GM13977 (cell line): ENCODE measurements at regions not wholly inside any gene's neighbourhood (a gene's known extent, or its start where the extent isn't known, plus 50 kb on each side); places are given as distances from the start of the nearest gene placed in this dataset.
"Not testable (repeated sequence)": the region's sequence is repeated elsewhere in the genome, so short reads cannot be mapped to it uniquely, and the experiment has no call there.

ENCODE experiments used
- DNase-seq: peaks from one replicate; pipeline ENCODE4 v3.0.0; 2012; ENCODE audit warnings: low spot score
- CTCF ChIP-seq: IDR thresholded peaks from 2 replicates; pipeline ENCODE4 v1.5.1; 2012; ENCODE audit warnings: mild to moderate bottlenecking, control low read depth; ENCODE audit not compliant: insufficient read depth; ENCODE audit errors: extremely low read depth, missing control alignments
- in situ Hi-C: fragments of 300-500 bp; cut with MboI; formaldehyde crosslinking; loops from one replicate; pipeline ENCODE4 v1.12.0; 2022; ENCODE audit warnings: low sequenced_read_pairs, low pct_unique_long_range_greater_than_20kb, mixed read lengths, inconsistent platforms; ENCODE audit not compliant: unreplicated experiment

- DNase-seq = no peak
- no peak for TF ChIP-seq CTCF
- in situ Hi-C loops = no loop called here
These were observed 421.4 kb upstream of the KLHL1 start for GRCh38 chr13:70529652-70530051.

- DNase-seq = no peak
- no peak for TF ChIP-seq CTCF
- in situ Hi-C loops = no loop called here
These were observed 419.3 kb upstream of the KLHL1 start for GRCh38 chr13:70527599-70527998.

GRCh38 chr13:70523622-70524021, 415.4 kb upstream of the KLHL1 start:
- no peak for DNase-seq
- TF ChIP-seq CTCF = no peak
- in situ Hi-C loops = no loop called here

GRCh38 chr13:70520275-70521036, 412.2 kb upstream of the KLHL1 start:
- no peak for DNase-seq
- no peak for TF ChIP-seq CTCF
- in situ Hi-C loops = no loop called here

- no peak for TF ChIP-seq CTCF
- DNase-seq = no peak
- in situ Hi-C loops = no loop called here
These were observed 409.8 kb upstream of the KLHL1 start for GRCh38 chr13:70518081-70518480.

GRCh38 chr13:70516226-70516625, 408.0 kb upstream of the KLHL1 start:
- TF ChIP-seq CTCF = no peak
- DNase-seq = no peak
- in situ Hi-C loops = no loop called here

- in situ Hi-C loops, DNase-seq: not testable (repeated sequence)
These were observed 403.7 kb upstream of the KLHL1 start for GRCh38 chr13:70511861-70512417.
